ENCODE measurements at regions not wholly inside any gene's neighbourhood (a gene's known extent, or its start where the extent isn't known, plus 50 kb on each side); places are given as distances from the start of the nearest gene placed in this dataset.

- H3K36me3 ChIP-seq (ENCODE audit: control insufficient read depth, insufficient read depth, low read length) = no peaks in the 10 kb centered on the region
- no peak overlapping the region for H3K9ac ChIP-seq (ENCODE audit: low read length)
- no peak overlapping the region for H3K4me3 ChIP-seq (ENCODE audit: low read depth, low read length)
- peaks cover 7% of the 10 kb centered on the region for H3K27me3 ChIP-seq (ENCODE audit: control insufficient read depth, insufficient read depth, low read length)
- H3K9me3 ChIP-seq (ENCODE audit: control insufficient read depth, insufficient read depth, low read depth, low read length) = no peaks in the 10 kb centered on the region
- H3K4me1 ChIP-seq (ENCODE audit: control insufficient read depth, insufficient read depth, low read length) = no peaks in the 10 kb centered on the region; the same call in 1 of the 2 replicates
- H3K27ac ChIP-seq (ENCODE audit: low read depth, low read length) = no peak overlapping the region
Measured at GRCh38 chr7:35448486-35448885, 194.6 kb upstream of the TBX20 start.

- Histone ChIP-seq H3K27me3 (ENCODE audit: control insufficient read depth, insufficient read depth, low read length) (peaks cover 3% of the 10 kb centered on the region; the same call in 1 of the 2 replicates), H3K9ac (ENCODE audit: low read length) (no peak overlapping the region), H3K27ac (ENCODE audit: low read depth, low read length) (no peak overlapping the region), H3K4me3 (ENCODE audit: low read depth, low read length) (no peak overlapping the region), H3K4me1 (ENCODE audit: control insufficient read depth, insufficient read depth, low read length) (no peaks in the 10 kb centered on the region; the same call in 1 of the 2 replicates), H3K9me3 (ENCODE audit: control insufficient read depth, insufficient read depth, low read depth, low read length) (no peaks in the 10 kb centered on the region), H3K36me3 (ENCODE audit: control insufficient read depth, insufficient read depth, low read length) (no peaks in the 10 kb centered on the region)
Measured at GRCh38 chr7:35446091-35446490, 192.2 kb upstream of the TBX20 start.

- no peaks in the 10 kb centered on the region for H3K4me1 ChIP-seq (ENCODE audit: control insufficient read depth, insufficient read depth, low read length)
- H3K36me3 ChIP-seq (ENCODE audit: control insufficient read depth, insufficient read depth, low read length) = no peaks in the 10 kb centered on the region
- no peaks in the 10 kb centered on the region for H3K27me3 ChIP-seq (ENCODE audit: control insufficient read depth, insufficient read depth, low read length)
- no peak overlapping the region for H3K27ac ChIP-seq (ENCODE audit: low read depth, low read length)
- H3K4me3 ChIP-seq (ENCODE audit: low read depth, low read length) = no peak overlapping the region
- 0 out of 2 replicates have a peak, but pooled peaks cover under 1% of the 10 kb centered on the region for H3K9me3 ChIP-seq (ENCODE audit: control insufficient read depth, insufficient read depth, low read depth, low read length)
- H3K9ac ChIP-seq (ENCODE audit: low read length) = no peak overlapping the region
Measured at GRCh38 chr7:35437619-35438275, 183.8 kb upstream of the TBX20 start.

GRCh38 chr7:35436452-35436851 is 182.6 kb upstream of the TBX20 start:
- no peak overlapping the region for H3K4me3 ChIP-seq (ENCODE audit: low read depth, low read length)
- H3K9me3 ChIP-seq (ENCODE audit: control insufficient read depth, insufficient read depth, low read depth, low read length) = peaks cover 10% of the 10 kb centered on the region; the same call in 1 of the 2 replicates
- H3K27me3 ChIP-seq (ENCODE audit: control insufficient read depth, insufficient read depth, low read length) = no peaks in the 10 kb centered on the region
- no peaks in the 10 kb centered on the region for H3K4me1 ChIP-seq (ENCODE audit: control insufficient read depth, insufficient read depth, low read length)
- no peak overlapping the region for H3K27ac ChIP-seq (ENCODE audit: low read depth, low read length)
- no peaks in the 10 kb centered on the region for H3K36me3 ChIP-seq (ENCODE audit: control insufficient read depth, insufficient read depth, low read length)
- no peak overlapping the region for H3K9ac ChIP-seq (ENCODE audit: low read length)

GRCh38 chr7:35430547-35431153 is 176.8 kb upstream of the TBX20 start:
- H3K27ac ChIP-seq (ENCODE audit: low read depth, low read length) = no peak overlapping the region
- no peaks in the 10 kb centered on the region for H3K4me1 ChIP-seq (ENCODE audit: control insufficient read depth, insufficient read depth, low read length)
- no peaks in the 10 kb centered on the region for H3K36me3 ChIP-seq (ENCODE audit: control insufficient read depth, insufficient read depth, low read length)
- H3K9me3 ChIP-seq (ENCODE audit: control insufficient read depth, insufficient read depth, low read depth, low read length) = peaks cover 46% of the 10 kb centered on the region
- no peaks in the 10 kb centered on the region for H3K27me3 ChIP-seq (ENCODE audit: control insufficient read depth, insufficient read depth, low read length)
- no peak overlapping the region for H3K4me3 ChIP-seq (ENCODE audit: low read depth, low read length)
- H3K9ac ChIP-seq (ENCODE audit: low read length) = no peak overlapping the region

GRCh38 chr7:35424869-35425495 is 171.1 kb upstream of the TBX20 start:
- peaks cover 3% of the 10 kb centered on the region for H3K27me3 ChIP-seq (ENCODE audit: control insufficient read depth, insufficient read depth, low read length)
- H3K27ac ChIP-seq (ENCODE audit: low read depth, low read length) = no peak overlapping the region
- H3K4me3 ChIP-seq (ENCODE audit: low read depth, low read length) = no peak overlapping the region

GRCh38 chr7:35424440-35424839 is 170.5 kb upstream of the TBX20 start:
- H3K27ac ChIP-seq (ENCODE audit: low read depth, low read length) = no peak overlapping the region
- peaks cover 20% of the 10 kb centered on the region for H3K9me3 ChIP-seq (ENCODE audit: control insufficient read depth, insufficient read depth, low read depth, low read length)
- peaks cover 9% of the 10 kb centered on the region for H3K27me3 ChIP-seq (ENCODE audit: control insufficient read depth, insufficient read depth, low read length)
- H3K4me1 ChIP-seq (ENCODE audit: control insufficient read depth, insufficient read depth, low read length) = no peaks in the 10 kb centered on the region
- no peak overlapping the region for H3K4me3 ChIP-seq (ENCODE audit: low read depth, low read length)
- no peak overlapping the region for H3K9ac ChIP-seq (ENCODE audit: low read length)
- H3K36me3 ChIP-seq (ENCODE audit: control insufficient read depth, insufficient read depth, low read length) = no peaks in the 10 kb centered on the region

More at GRCh38 chr7:35424869-35425495, 171.1 kb upstream of the TBX20 start:
- peaks cover 26% of the 10 kb centered on the region for H3K9me3 ChIP-seq (ENCODE audit: control insufficient read depth, insufficient read depth, low read depth, low read length)
- no peak overlapping the region for H3K9ac ChIP-seq (ENCODE audit: low read length)
- H3K36me3 ChIP-seq (ENCODE audit: control insufficient read depth, insufficient read depth, low read length) = no peaks in the 10 kb centered on the region
- no peaks in the 10 kb centered on the region for H3K4me1 ChIP-seq (ENCODE audit: control insufficient read depth, insufficient read depth, low read length)

GRCh38 chr7:35422715-35423114 is 168.8 kb upstream of the TBX20 start:
- peaks cover 13% of the 10 kb centered on the region for H3K27me3 ChIP-seq (ENCODE audit: control insufficient read depth, insufficient read depth, low read length)
- H3K27ac ChIP-seq (ENCODE audit: low read depth, low read length) = no peak overlapping the region
- H3K4me3 ChIP-seq (ENCODE audit: low read depth, low read length) = no peak overlapping the region
- no peaks in the 10 kb centered on the region for H3K36me3 ChIP-seq (ENCODE audit: control insufficient read depth, insufficient read depth, low read length)
- H3K9me3 ChIP-seq (ENCODE audit: control insufficient read depth, insufficient read depth, low read depth, low read length) = peaks cover 8% of the 10 kb centered on the region
- H3K9ac ChIP-seq (ENCODE audit: low read length) = no peak overlapping the region
- H3K4me1 ChIP-seq (ENCODE audit: control insufficient read depth, insufficient read depth, low read length) = no peaks in the 10 kb centered on the region

GRCh38 chr7:35420656-35421055 is 166.8 kb upstream of the TBX20 start:
- Histone ChIP-seq H3K4me3 (ENCODE audit: low read depth, low read length) (no peak overlapping the region), H3K4me1 (ENCODE audit: control insufficient read depth, insufficient read depth, low read length) (no peaks in the 10 kb centered on the region), H3K27me3 (ENCODE audit: control insufficient read depth, insufficient read depth, low read length) (peaks cover 15% of the 10 kb centered on the region), H3K36me3 (ENCODE audit: control insufficient read depth, insufficient read depth, low read length) (no peaks in the 10 kb centered on the region), H3K27ac (ENCODE audit: low read depth, low read length) (no peak overlapping the region), H3K9me3 (ENCODE audit: control insufficient read depth, insufficient read depth, low read depth, low read length) (peaks cover 3% of the 10 kb centered on the region; the same call in 1 of the 2 replicates), H3K9ac (ENCODE audit: low read length) (no peak overlapping the region)

- H3K27ac ChIP-seq (ENCODE audit: low read depth, low read length) = no peak overlapping the region
- no peaks in the 10 kb centered on the region for H3K36me3 ChIP-seq (ENCODE audit: control insufficient read depth, insufficient read depth, low read length)
Measured at GRCh38 chr7:35419391-35419755, 165.5 kb upstream of the TBX20 start.

GRCh38 chr7:35418716-35419390 is 165.0 kb upstream of the TBX20 start:
- Histone ChIP-seq H3K27ac (ENCODE audit: low read depth, low read length) (no peak overlapping the region), H3K9ac (ENCODE audit: low read length) (no peak overlapping the region), H3K9me3 (ENCODE audit: control insufficient read depth, insufficient read depth, low read depth, low read length) (no peaks in the 10 kb centered on the region), H3K27me3 (ENCODE audit: control insufficient read depth, insufficient read depth, low read length) (peaks cover 18% of the 10 kb centered on the region), H3K36me3 (ENCODE audit: control insufficient read depth, insufficient read depth, low read length) (no peaks in the 10 kb centered on the region), H3K4me3 (ENCODE audit: low read depth, low read length) (no peak overlapping the region), H3K4me1 (ENCODE audit: control insufficient read depth, insufficient read depth, low read length) (no peaks in the 10 kb centered on the region)

More at GRCh38 chr7:35419391-35419755, 165.5 kb upstream of the TBX20 start:
- H3K9ac ChIP-seq (ENCODE audit: low read length) = no peak overlapping the region
- H3K4me3 ChIP-seq (ENCODE audit: low read depth, low read length) = no peak overlapping the region
- H3K4me1 ChIP-seq (ENCODE audit: control insufficient read depth, insufficient read depth, low read length) = no peaks in the 10 kb centered on the region
- peaks cover 18% of the 10 kb centered on the region for H3K27me3 ChIP-seq (ENCODE audit: control insufficient read depth, insufficient read depth, low read length)
- H3K9me3 ChIP-seq (ENCODE audit: control insufficient read depth, insufficient read depth, low read depth, low read length) = no peaks in the 10 kb centered on the region

Measured in HUES6 (cell line).